ENCODE measurements at regions not wholly inside any gene's neighbourhood (a gene's known extent, or its start where the extent isn't known, plus 50 kb on each side); places are given as distances from the start of the nearest gene placed in this dataset.

DNA sequence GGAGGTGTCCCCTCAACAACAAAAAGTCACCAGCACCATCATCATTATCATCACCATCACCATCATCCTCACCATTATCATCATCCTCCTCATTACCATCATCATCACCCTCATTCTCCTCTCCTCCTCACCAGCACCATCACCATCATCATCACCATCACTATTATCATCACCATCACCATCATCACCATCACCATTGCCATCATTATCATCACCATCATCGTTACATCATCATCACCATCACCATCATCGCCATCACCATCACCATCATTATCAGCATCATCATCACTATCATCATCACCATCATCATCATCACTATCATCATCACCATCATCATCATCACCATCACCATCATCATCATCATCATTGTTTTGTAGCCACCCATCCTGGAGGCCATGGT is 212.6 kb downstream of the MN1 start:
- TF ChIP-seq POLR2AphosphoS5 (IDR thresholded peaks at IDR 0.05; ENCODE audit: low read depth, low read length) (no peak), FOXP2 (optimal IDR thresholded peaks at IDR 0.05; ENCODE audit: borderline replicate concordance, extremely low read depth, extremely low read length, insufficient read depth) (no peak), TAF1 (IDR thresholded peaks at IDR 0.05; ENCODE audit: borderline replicate concordance, insufficient read depth, low read length) (no peak), SIN3A (IDR thresholded peaks at IDR 0.05; ENCODE audit: borderline replicate concordance, insufficient read depth, low read length) (no peak)
- TF ChIP-seq, protein P1, sequence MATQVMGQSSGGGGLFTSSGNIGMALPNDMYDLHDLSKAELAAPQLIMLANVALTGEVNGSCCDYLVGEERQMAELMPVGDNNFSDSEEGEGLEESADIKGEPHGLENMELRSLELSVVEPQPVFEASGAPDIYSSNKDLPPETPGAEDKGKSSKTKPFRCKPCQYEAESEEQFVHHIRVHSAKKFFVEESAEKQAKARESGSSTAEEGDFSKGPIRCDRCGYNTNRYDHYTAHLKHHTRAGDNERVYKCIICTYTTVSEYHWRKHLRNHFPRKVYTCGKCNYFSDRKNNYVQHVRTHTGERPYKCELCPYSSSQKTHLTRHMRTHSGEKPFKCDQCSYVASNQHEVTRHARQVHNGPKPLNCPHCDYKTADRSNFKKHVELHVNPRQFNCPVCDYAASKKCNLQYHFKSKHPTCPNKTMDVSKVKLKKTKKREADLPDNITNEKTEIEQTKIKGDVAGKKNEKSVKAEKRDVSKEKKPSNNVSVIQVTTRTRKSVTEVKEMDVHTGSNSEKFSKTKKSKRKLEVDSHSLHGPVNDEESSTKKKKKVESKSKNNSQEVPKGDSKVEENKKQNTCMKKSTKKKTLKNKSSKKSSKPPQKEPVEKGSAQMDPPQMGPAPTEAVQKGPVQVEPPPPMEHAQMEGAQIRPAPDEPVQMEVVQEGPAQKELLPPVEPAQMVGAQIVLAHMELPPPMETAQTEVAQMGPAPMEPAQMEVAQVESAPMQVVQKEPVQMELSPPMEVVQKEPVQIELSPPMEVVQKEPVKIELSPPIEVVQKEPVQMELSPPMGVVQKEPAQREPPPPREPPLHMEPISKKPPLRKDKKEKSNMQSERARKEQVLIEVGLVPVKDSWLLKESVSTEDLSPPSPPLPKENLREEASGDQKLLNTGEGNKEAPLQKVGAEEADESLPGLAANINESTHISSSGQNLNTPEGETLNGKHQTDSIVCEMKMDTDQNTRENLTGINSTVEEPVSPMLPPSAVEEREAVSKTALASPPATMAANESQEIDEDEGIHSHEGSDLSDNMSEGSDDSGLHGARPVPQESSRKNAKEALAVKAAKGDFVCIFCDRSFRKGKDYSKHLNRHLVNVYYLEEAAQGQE (IDR thresholded peaks at IDR 0.05; ENCODE audit: insufficient read depth in 1 of 2, low read depth in 2 of 2, low read length in 2 of 2): no peak

DNA sequence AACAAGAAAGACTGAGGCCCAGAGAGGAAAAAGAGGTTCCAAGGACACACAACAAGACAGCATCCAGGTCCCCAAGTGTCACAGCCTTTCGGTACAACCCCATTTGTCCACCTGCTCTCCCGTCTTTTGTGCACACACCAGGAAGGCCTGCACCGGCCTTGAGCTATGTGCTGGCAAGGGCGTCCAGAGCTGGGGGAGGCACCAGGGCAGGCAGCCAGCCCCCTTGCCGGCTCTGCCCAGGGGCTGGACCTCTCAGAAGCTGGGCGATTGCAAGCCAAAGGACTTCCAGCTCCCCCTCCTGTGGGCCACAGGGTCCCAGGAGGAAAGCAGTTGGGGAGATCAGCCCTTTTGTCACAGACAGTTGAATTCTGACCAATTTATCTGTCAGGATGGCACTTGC is 210.5 kb downstream of the MN1 start:
- TF ChIP-seq SIN3A (IDR thresholded peaks at IDR 0.05; ENCODE audit: borderline replicate concordance, insufficient read depth, low read length) (no peak), FOXP2 (optimal IDR thresholded peaks at IDR 0.05; ENCODE audit: borderline replicate concordance, extremely low read depth, extremely low read length, insufficient read depth) (no peak), POLR2AphosphoS5 (IDR thresholded peaks at IDR 0.05; ENCODE audit: low read depth, low read length) (no peak), TAF1 (IDR thresholded peaks at IDR 0.05; ENCODE audit: borderline replicate concordance, insufficient read depth, low read length) (no peak)
- TF ChIP-seq, protein P1 (IDR thresholded peaks at IDR 0.05; ENCODE audit: insufficient read depth in 1 of 2, low read depth in 2 of 2, low read length in 2 of 2): no peak

DNA sequence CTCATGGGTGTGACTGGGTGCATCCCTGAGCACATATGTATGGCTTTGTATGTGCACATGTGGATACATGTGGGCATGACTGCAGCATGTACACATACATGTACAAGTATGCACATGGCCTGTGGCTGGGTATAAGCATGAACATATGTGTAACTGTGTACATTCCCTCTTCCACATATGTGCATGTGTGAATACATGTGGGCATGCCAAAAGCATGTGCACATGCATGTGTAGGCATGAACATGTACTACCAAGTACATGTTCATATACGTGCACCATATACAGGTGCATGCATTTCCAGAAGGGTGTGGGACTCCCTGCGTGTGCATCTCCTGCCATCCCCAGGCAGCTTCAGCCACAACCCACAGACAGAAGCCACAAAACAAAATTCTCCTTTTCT is 208.2 kb downstream of the MN1 start:
- TF ChIP-seq SIN3A (IDR thresholded peaks at IDR 0.05; ENCODE audit: borderline replicate concordance, insufficient read depth, low read length) (no peak), TAF1 (IDR thresholded peaks at IDR 0.05; ENCODE audit: borderline replicate concordance, insufficient read depth, low read length) (no peak), POLR2AphosphoS5 (IDR thresholded peaks at IDR 0.05; ENCODE audit: low read depth, low read length) (no peak), FOXP2 (optimal IDR thresholded peaks at IDR 0.05; ENCODE audit: borderline replicate concordance, extremely low read depth, extremely low read length, insufficient read depth) (no peak)
- TF ChIP-seq, protein P1 (IDR thresholded peaks at IDR 0.05; ENCODE audit: insufficient read depth in 1 of 2, low read depth in 2 of 2, low read length in 2 of 2): no peak

DNA sequence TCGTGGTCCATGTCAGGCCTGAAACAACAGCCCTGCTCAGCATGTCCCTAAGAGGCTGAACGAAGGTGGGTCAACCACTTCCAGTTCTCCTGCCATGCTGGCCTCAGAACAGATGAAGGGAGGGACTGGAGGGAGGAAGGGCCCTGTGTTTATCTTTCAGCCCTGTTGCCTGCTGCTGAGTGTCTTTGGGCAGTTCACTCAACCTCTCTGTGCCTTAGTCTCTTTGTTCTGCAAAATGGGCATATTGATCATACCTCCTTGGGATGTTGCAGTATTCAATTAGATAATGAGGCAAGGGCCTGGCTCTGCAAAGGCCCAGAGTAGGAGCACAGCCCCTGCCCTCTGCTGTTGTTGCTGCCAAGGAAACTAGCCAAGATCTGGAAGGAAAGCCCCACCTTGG is 207.5 kb downstream of the MN1 start:
- no peak for TF ChIP-seq TAF1 (IDR thresholded peaks at IDR 0.05; ENCODE audit: borderline replicate concordance, insufficient read depth, low read length)
- no peak for TF ChIP-seq POLR2AphosphoS5 (IDR thresholded peaks at IDR 0.05; ENCODE audit: low read depth, low read length)
- TF ChIP-seq SIN3A (IDR thresholded peaks at IDR 0.05; ENCODE audit: borderline replicate concordance, insufficient read depth, low read length): no peak
- TF ChIP-seq, protein P1 (IDR thresholded peaks at IDR 0.05; ENCODE audit: insufficient read depth in 1 of 2, low read depth in 2 of 2, low read length in 2 of 2): no peak
- TF ChIP-seq FOXP2 (optimal IDR thresholded peaks at IDR 0.05; ENCODE audit: borderline replicate concordance, extremely low read depth, extremely low read length, insufficient read depth): no peak

Measured in PFSK-1 (cell line).